IMR-90 (cell line): ENCODE measurements at regions not wholly inside any gene's neighbourhood (a gene's known extent, or its start where the extent isn't known, plus 50 kb on each side); places are given as distances from the start of the nearest gene placed in this dataset.

Experiments
- ATAC-seq: fragments of 200-7000 bp; cut with Tn5 transposase; 2 replicates; pipeline ENCODE4 v1.9.1; 2020; ENCODE audit warnings: low read depth, mild to moderate bottlenecking, moderate library complexity
- BruUV-seq: library from RNA; stranded (reverse); fragments of 400-500 nt; replicated peaks from 2 replicates; lab custom pipeline; 2021; lab: Mats Ljungman, UMichigan
- CTCF ChIA-PET: fragments of 300-600 bp; formaldehyde crosslinking; extraction: SDS; loops from one replicate; lab custom pipeline; 2021; ENCODE audit warnings: antibody characterized with exemption; lab: Yijun Ruan, JAX
- POLR2A ChIA-PET: fragments of 300-600 bp; sonication (Branson Sonifier 250); formaldehyde crosslinking; loops from one replicate; lab custom pipeline; 2022; ENCODE audit warnings: antibody characterized with exemption; ENCODE audit not compliant: unreplicated experiment; lab: Charles Lee
- DNase-seq: peaks from one replicate; pipeline ENCODE4 v3.0.0; 2013
- H2AFZ ChIP-seq: replicated peaks from 2 replicates; pipeline ENCODE3; 2013; ENCODE audit warnings: low read length, mild to moderate bottlenecking; ENCODE audit not compliant: poor library complexity
- H2AK5ac ChIP-seq: 2 replicates; pipeline ENCODE4 v1.6.1; 2013; ENCODE audit warnings: low read depth, low read length, inconsistent platforms
- H2AK9ac ChIP-seq: replicated peaks from 2 replicates; pipeline ENCODE3; 2013; ENCODE audit warnings: mild to moderate bottlenecking, low read depth, low read length, moderate library complexity; ENCODE audit not compliant: poor library complexity
- H2BK120ac ChIP-seq: 2 replicates; pipeline ENCODE4 v1.6.1; 2013; ENCODE audit warnings: low read depth, low read length, inconsistent platforms
- H2BK15ac ChIP-seq: 3 replicates; pipeline ENCODE4 v1.6.1; 2013; ENCODE audit warnings: low read depth, low read length, inconsistent platforms
- H2BK20ac ChIP-seq: 2 replicates; pipeline ENCODE4 v1.6.1; 2013; ENCODE audit warnings: low read depth, mild to moderate bottlenecking, inconsistent platforms, low read length, moderate library complexity
- H2BK5ac ChIP-seq: 2 replicates; pipeline ENCODE4 v1.6.1; 2013; ENCODE audit warnings: mild to moderate bottlenecking, low read depth, low read length, inconsistent platforms; ENCODE audit not compliant: poor library complexity, severe bottlenecking
- H3K14ac ChIP-seq: replicated peaks from 2 replicates; pipeline ENCODE4 v1.6.1; 2013; ENCODE audit warnings: low read depth, low read length, inconsistent platforms
- H3K18ac ChIP-seq: 2 replicates; pipeline ENCODE4 v1.6.1; 2013; ENCODE audit warnings: low read depth, low read length, control low read depth
- H3K23ac ChIP-seq: 2 replicates; pipeline ENCODE4 v1.6.1; 2013; ENCODE audit warnings: low read depth, low read length, inconsistent platforms
- H3K27ac ChIP-seq: 2 replicates; pipeline ENCODE4 v1.5.1; 2013; ENCODE audit warnings: mild to moderate bottlenecking, control low read depth, low read length; ENCODE audit not compliant: insufficient read depth
- H3K27me3 ChIP-seq: 2 replicates; pipeline ENCODE4 v1.6.1; 2013; ENCODE audit warnings: low read length; ENCODE audit not compliant: control insufficient read depth, insufficient read depth
- H3K36me3 ChIP-seq: 2 replicates; pipeline ENCODE4 v1.6.1; 2013; ENCODE audit warnings: low read length, mixed read lengths; ENCODE audit not compliant: control insufficient read depth, insufficient read depth
- H3K4ac ChIP-seq: 2 replicates; pipeline ENCODE4 v1.6.1; 2013; ENCODE audit warnings: low read depth, low read length, inconsistent platforms
- H3K4me1 ChIP-seq: 2 replicates; pipeline ENCODE4 v1.6.1; 2013; ENCODE audit warnings: low read length, mixed read lengths; ENCODE audit not compliant: control insufficient read depth, insufficient read depth
- H3K4me2 ChIP-seq: 2 replicates; pipeline ENCODE4 v1.6.1; 2013; ENCODE audit warnings: low read depth, mild to moderate bottlenecking, control low read depth, low read length, moderate library complexity
- H3K4me3 ChIP-seq: 2 replicates; pipeline ENCODE4 v1.5.1; 2013; ENCODE audit warnings: low read depth, mild to moderate bottlenecking, control low read depth, low read length, moderate library complexity; ENCODE audit not compliant: insufficient read depth
- H3K56ac ChIP-seq: 2 replicates; pipeline ENCODE4 v1.6.1; 2013; ENCODE audit warnings: low read length, inconsistent platforms; ENCODE audit not compliant: insufficient read depth; ENCODE audit errors: extremely low read depth
- H3K79me1 ChIP-seq, 2 experiments: 2 replicates each; pipeline ENCODE4 v1.6.1; 2013; ENCODE audit warnings: low read length in 2 of 2, inconsistent platforms in 1 of 2, low read depth in 1 of 2
- H3K9ac ChIP-seq: 2 replicates; pipeline ENCODE4 v1.6.1; 2013; ENCODE audit warnings: low read depth, low read length, control low read depth
- H3K9me1 ChIP-seq: 2 replicates; pipeline ENCODE4 v1.6.1; 2013; ENCODE audit warnings: low read length, inconsistent platforms; ENCODE audit not compliant: insufficient read depth
- H3K9me3 ChIP-seq: 2 replicates; pipeline ENCODE4 v1.6.1; 2013; ENCODE audit warnings: low read length; ENCODE audit not compliant: control insufficient read depth, insufficient read depth
- H4K20me1 ChIP-seq: 2 replicates; pipeline ENCODE4 v1.6.1; 2013; ENCODE audit warnings: low read length, inconsistent platforms; ENCODE audit not compliant: insufficient read depth
- H4K5ac ChIP-seq: 2 replicates; pipeline ENCODE4 v1.6.1; 2013; ENCODE audit warnings: mild to moderate bottlenecking, low read depth, low read length, control low read depth
- H4K8ac ChIP-seq, 2 experiments: 2 replicates each; pipeline ENCODE4 v1.6.1; 2013; ENCODE audit warnings: low read depth in 2 of 2, low read length in 2 of 2, control low read depth in 1 of 2, inconsistent platforms in 1 of 2
- H4K91ac ChIP-seq: 2 replicates; pipeline ENCODE4 v1.6.1; 2013; ENCODE audit warnings: low read depth, low read length, inconsistent platforms; ENCODE audit not compliant: insufficient read depth
- CHD1 ChIP-seq: IDR thresholded peaks from 2 replicates; pipeline ENCODE4 v1.6.1; 2012; ENCODE audit warnings: low read depth, low read length, improper control_type of control experiment
- CTCF ChIP-seq: conservative IDR thresholded peaks from 2 replicates; pipeline ENCODE4 v1.5.1; 2012; ENCODE audit warnings: mild to moderate bottlenecking, low read depth, low read length, improper control_type of control experiment
- MAFK ChIP-seq: IDR thresholded peaks from 2 replicates; pipeline ENCODE4 v1.6.1; 2012; ENCODE audit warnings: low read depth, low read length, improper control_type of control experiment
- NFE2L2 ChIP-seq: fragments of 150-350 bp; IDR thresholded peaks from 2 replicates; pipeline ENCODE4 v1.6.1; 2016; ENCODE audit warnings: low read depth, mild to moderate bottlenecking, low read length
- POLR2A ChIP-seq: IDR thresholded peaks from 2 replicates; pipeline ENCODE4 v1.6.1; 2012; ENCODE audit warnings: mild to moderate bottlenecking, low read depth, low read length
- WGBS, 2 experiments: methylation state at CpG; one replicate each; pipeline versions ENCODE4 v1.1.5 to v1.1.7; 2013; ENCODE audit warnings: missing lambda C conversion rate in 2 of 2; ENCODE audit not compliant: insufficient read length in 1 of 2; ENCODE audit errors: extremely low coverage in 2 of 2; 5-methylcytosine and 5-hydroxymethylcytosine counted together
- dilution Hi-C: fragments of 300-500 bp; cut with HindIII; formaldehyde crosslinking; loops from one replicate; pipeline ENCODE4 v1.14.3; 2018; ENCODE audit warnings: low sequenced_read_pairs; ENCODE audit not compliant: unreplicated experiment
- in situ Hi-C: fragments of 300-500 bp; cut with MboI; formaldehyde crosslinking; loops from 3 replicates; pipeline ENCODE4 v1.14.3; 2019; ENCODE audit warnings: low sequenced_read_pairs, inconsistent platforms, mixed read lengths
- intact Hi-C: fragments of 100-400 bp; cut with micrococcal nuclease; formaldehyde crosslinking; loops from 2 replicates; pipeline ENCODE4 v1.10.0; 2022

- no peak overlapping the region for H3K27ac ChIP-seq
- H3K56ac ChIP-seq: no peak overlapping the region
- H3K4me2 ChIP-seq: no peak overlapping the region
- H3K79me1 ChIP-seq: no peaks in the 10 kb centered on the region
- no CpG with 5 or more reads among the region's 2 CpGs for WGBS, 2 experiments
- H4K8ac ChIP-seq: no peak overlapping the region
- no peaks in the 10 kb centered on the region for H3K9me3 ChIP-seq
- DNase-seq (no peak), ATAC-seq (no peak)
- H2AFZ ChIP-seq: no peak overlapping the region
- H3K9ac ChIP-seq: no peak overlapping the region
- no peaks in the 10 kb centered on the region for H3K36me3 ChIP-seq
- H2AK5ac ChIP-seq: peak overlapping the region; percentile 75; the same call in 1 of the 2 replicates
- H4K20me1 ChIP-seq: no peaks in the 10 kb centered on the region
- no peak overlapping the region for H3K18ac ChIP-seq
- H3K4me3 ChIP-seq: no peak overlapping the region
- H3K4ac ChIP-seq: no peak overlapping the region
- no TSS peak for BruUV-seq
- H2BK120ac ChIP-seq: no peak overlapping the region
- H3K23ac ChIP-seq: no peak overlapping the region
- dilution Hi-C loops (no loop called here), in situ Hi-C loops (no loop called here), intact Hi-C loops (no loop called here)
- no peaks in the 10 kb centered on the region for H3K27me3 ChIP-seq
- no peak overlapping the region for H4K91ac ChIP-seq
- ChIA-PET POLR2A (no interaction called here), CTCF (interaction anchor here (1.5 kb wide), 1 partner anchor 10 kb away, joined by 6 read pairs; no protein-coding TSS in a partner anchor)
- H2BK5ac ChIP-seq: no peak overlapping the region
- H3K14ac ChIP-seq: no peak overlapping the region
- H2BK15ac ChIP-seq: no peak overlapping the region
- H3K9me1 ChIP-seq: no peaks in the 10 kb centered on the region
- no peak for TF ChIP-seq MAFK
- TF ChIP-seq POLR2A: no peak
- TF ChIP-seq CTCF: no peak
- TF ChIP-seq NFE2L2: no peak
- no peak for TF ChIP-seq CHD1
- peaks cover 9% of the 10 kb centered on the region for H3K4me1 ChIP-seq
- no peak overlapping the region for H2BK20ac ChIP-seq
- H2AK9ac ChIP-seq: no peak overlapping the region
- no peak overlapping the region for H4K5ac ChIP-seq
Observed at GRCh38 chr14:51512316-51512715, 139.4 kb upstream of the FRMD6 start.
